ENCODE measurements at regions not wholly inside any gene's neighbourhood (a gene's known extent, or its start where the extent isn't known, plus 50 kb on each side); places are given as distances from the start of the nearest gene placed in this dataset.

- Mint-ChIP-seq H3K36me3 (ENCODE audit: low read depth) (no peaks in the 10 kb centered on the region; the same call in 2 of the 3 replicates), H3K4me3 (no peak overlapping the region), H3K9me3 (peaks cover 80% of the 10 kb centered on the region), H3K27me3 (ENCODE audit: insufficient read depth, low read depth, poor library complexity) (no peaks in the 10 kb centered on the region), H3K4me1 (no peaks in the 10 kb centered on the region), H3K27ac (no peak overlapping the region)
- no peak overlapping the region for H3K4me3 ChIP-seq
- peaks cover 7% of the 10 kb centered on the region; the same call in 1 of the 2 replicates for H3K36me3 ChIP-seq (ENCODE audit: insufficient read depth)
- TF ChIP-seq CTCF (conservative IDR thresholded peaks at IDR 0.05; ENCODE audit: low read depth in 2 of 2) (no peak), ZNF114 (CRISPR knock-in tag; IDR thresholded peaks at IDR 0.05) (no peak), CREB1 (CRISPR knock-in tag; IDR thresholded peaks at IDR 0.05; ENCODE audit: low read depth) (no peak), POLR2AphosphoS5 (IDR thresholded peaks at IDR 0.05; ENCODE audit: low read depth) (no peak), ZNF462 (CRISPR knock-in tag; IDR thresholded peaks at IDR 0.05) (no peak), ZNF331 (CRISPR knock-in tag; IDR thresholded peaks at IDR 0.05; ENCODE audit: low read depth) (no peak), EZH2 (IDR thresholded peaks at IDR 0.05; ENCODE audit: low read depth, unreplicated experiment) (no peak), STAT1 (IDR thresholded peaks at IDR 0.05; ENCODE audit: unreplicated experiment) (no peak), REST (IDR thresholded peaks at IDR 0.05; ENCODE audit: unreplicated experiment) (no peak), NANOG (IDR thresholded peaks at IDR 0.05; ENCODE audit: borderline replicate concordance) (no peak), ETS1 (IDR thresholded peaks at IDR 0.05) (no peak), EZH2phosphoT487 (IDR thresholded peaks at IDR 0.05; ENCODE audit: unreplicated experiment) (no peak), JUNB (IDR thresholded peaks at IDR 0.05; ENCODE audit: unreplicated experiment) (no peak)
- H4K20me1 ChIP-seq (replicated peaks; ENCODE audit: insufficient read depth) = no peaks in the 10 kb centered on the region
- H3K4me2 ChIP-seq = no peak overlapping the region
- DNase-seq (ENCODE audit: low spot score) (no peak), ATAC-seq (no peak)
- no peaks in the 10 kb centered on the region for H3K9me2 ChIP-seq (ENCODE audit: insufficient read depth)
- no peaks in the 10 kb centered on the region for H3K4me1 ChIP-seq (ENCODE audit: insufficient read depth)
- H3K27me3 ChIP-seq (ENCODE audit: insufficient read depth) = no peaks in the 10 kb centered on the region
- H3K79me2 ChIP-seq (replicated peaks; ENCODE audit: insufficient read depth) = no peaks in the 10 kb centered on the region
- no peak overlapping the region for H2AFZ ChIP-seq
- H3F3A ChIP-seq (replicated peaks; ENCODE audit: low read depth) = no peaks in the 10 kb centered on the region
- no peak overlapping the region for H3K27ac ChIP-seq (ENCODE audit: low read depth)
Measured at GRCh38 chr7:145893925-145894535, 222.6 kb upstream of the CNTNAP2 start.

Data from GM23338 (cell line).